B cell (primary cell): ENCODE measurements at regions not wholly inside any gene's neighbourhood (a gene's known extent, or its start where the extent isn't known, plus 50 kb on each side); places are given as distances from the start of the nearest gene placed in this dataset.

Experiments used
- CTCF ChIP-seq: fragments of 200-600 bp; IDR thresholded peaks from one replicate; pipeline ENCODE4 v1.8.0; 2022; ENCODE audit warnings: antibody characterized with exemption, mild to moderate bottlenecking
- EZH2 ChIP-seq: IDR thresholded peaks from 2 replicates; pipeline ENCODE4 v1.6.1; 2012; ENCODE audit warnings: borderline replicate concordance, low read depth, mild to moderate bottlenecking, moderate library complexity, low read length; ENCODE audit not compliant: insufficient read depth, poor library complexity, severe bottlenecking

GRCh38 chr4:61067381-61067780, 132.7 kb upstream of the ADGRL3 start:
- TF ChIP-seq CTCF (no peak), EZH2 (no peak)
